Smooth muscle cell (in vitro differentiated cells): ENCODE measurements at regions not wholly inside any gene's neighbourhood (a gene's known extent, or its start where the extent isn't known, plus 50 kb on each side); places are given as distances from the start of the nearest gene placed in this dataset.

ENCODE experiments used
- DNase-seq: peaks from one replicate; lab custom pipeline; 2025; ENCODE audit not compliant: unreplicated experiment; lab: John Stamatoyannopoulos, UW
- H2AFZ ChIP-seq: fragments of 200-600 bp; sonication (generic); 2 replicates; pipeline ENCODE4 v1.6.0; 2016; ENCODE audit warnings: antibody characterized with exemption, low read depth, mild to moderate bottlenecking
- H3F3A ChIP-seq: fragments of 200-600 bp; sonication (generic); 2 replicates; pipeline ENCODE4 v1.6.0; 2017; ENCODE audit warnings: antibody characterized with exemption, low read depth
- H3K27ac ChIP-seq: fragments of 200-600 bp; sonication (generic); 2 replicates; pipeline ENCODE4 v1.5.1; 2016; ENCODE audit warnings: low read depth, mild to moderate bottlenecking
- H3K27me3 ChIP-seq: fragments of 200-600 bp; sonication (generic); 2 replicates; pipeline ENCODE4 v1.6.1; 2016; ENCODE audit warnings: low read depth, mild to moderate bottlenecking
- H3K36me3 ChIP-seq: fragments of 200-600 bp; sonication (generic); 2 replicates; pipeline ENCODE4 v1.5.1; 2016; ENCODE audit warnings: low read depth
- H3K4me1 ChIP-seq: fragments of 200-600 bp; sonication (generic); 2 replicates; pipeline ENCODE4 v1.5.1; 2016; ENCODE audit warnings: low read depth
- H3K4me2 ChIP-seq: fragments of 200-600 bp; sonication (generic); 2 replicates; pipeline ENCODE4 v1.6.0; 2016; ENCODE audit warnings: mild to moderate bottlenecking
- H3K4me3 ChIP-seq: fragments of 200-600 bp; sonication (generic); 2 replicates; pipeline ENCODE4 v1.5.1; 2016; ENCODE audit warnings: mild to moderate bottlenecking
- H3K79me2 ChIP-seq: fragments of 200-600 bp; sonication (generic); 2 replicates; pipeline ENCODE4 v1.6.0; 2016; ENCODE audit warnings: low read depth, mild to moderate bottlenecking
- H3K9ac ChIP-seq: fragments of 200-600 bp; sonication (generic); 2 replicates; pipeline ENCODE4 v1.6.0; 2016; ENCODE audit warnings: low read depth
- H3K9me3 ChIP-seq: fragments of 200-600 bp; sonication (generic); replicated peaks from 2 replicates; pipeline ENCODE4 v1.5.1; 2016; ENCODE audit warnings: low read depth
- H4K20me1 ChIP-seq: fragments of 200-600 bp; sonication (generic); 2 replicates; pipeline ENCODE4 v1.6.0; 2016; ENCODE audit warnings: low read depth
- WGBS: methylation state at CpG from one replicate; pipeline ENCODE4 v1.1.7; 2016; ENCODE audit warnings: low lambda C conversion rate; 5-methylcytosine and 5-hydroxymethylcytosine counted together
- TF ChIP-seq, protein P1 (sequence below): fragments of 200-600 bp; sonication (generic); IDR thresholded peaks from 2 replicates; pipeline ENCODE4 v1.5.1; 2017; ENCODE audit warnings: borderline replicate concordance, mild to moderate bottlenecking, antibody characterized with exemption; ENCODE audit not compliant: insufficient read depth, poor library complexity, severe bottlenecking

- Histone ChIP-seq H3K79me2 (no peaks in the 10 kb centered on the region), H3K36me3 (no peaks in the 10 kb centered on the region), H2AFZ (no peak overlapping the region), H3K4me3 (no peak overlapping the region), H3K27ac (no peak overlapping the region), H4K20me1 (no peaks in the 10 kb centered on the region), H3F3A (peaks cover 3% of the 10 kb centered on the region), H3K9ac (no peak overlapping the region), H3K9me3 (no peaks in the 10 kb centered on the region), H3K4me2 (no peak overlapping the region), H3K4me1 (peaks cover 14% of the 10 kb centered on the region), H3K27me3 (no peaks in the 10 kb centered on the region)
- no peak for DNase-seq
- TF ChIP-seq, protein P1, sequence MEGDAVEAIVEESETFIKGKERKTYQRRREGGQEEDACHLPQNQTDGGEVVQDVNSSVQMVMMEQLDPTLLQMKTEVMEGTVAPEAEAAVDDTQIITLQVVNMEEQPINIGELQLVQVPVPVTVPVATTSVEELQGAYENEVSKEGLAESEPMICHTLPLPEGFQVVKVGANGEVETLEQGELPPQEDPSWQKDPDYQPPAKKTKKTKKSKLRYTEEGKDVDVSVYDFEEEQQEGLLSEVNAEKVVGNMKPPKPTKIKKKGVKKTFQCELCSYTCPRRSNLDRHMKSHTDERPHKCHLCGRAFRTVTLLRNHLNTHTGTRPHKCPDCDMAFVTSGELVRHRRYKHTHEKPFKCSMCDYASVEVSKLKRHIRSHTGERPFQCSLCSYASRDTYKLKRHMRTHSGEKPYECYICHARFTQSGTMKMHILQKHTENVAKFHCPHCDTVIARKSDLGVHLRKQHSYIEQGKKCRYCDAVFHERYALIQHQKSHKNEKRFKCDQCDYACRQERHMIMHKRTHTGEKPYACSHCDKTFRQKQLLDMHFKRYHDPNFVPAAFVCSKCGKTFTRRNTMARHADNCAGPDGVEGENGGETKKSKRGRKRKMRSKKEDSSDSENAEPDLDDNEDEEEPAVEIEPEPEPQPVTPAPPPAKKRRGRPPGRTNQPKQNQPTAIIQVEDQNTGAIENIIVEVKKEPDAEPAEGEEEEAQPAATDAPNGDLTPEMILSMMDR, result no peak
- WGBS, result 90% methylated on average over 3 of the region's 3 CpGs
Observed at GRCh38 chr2:22478329-22478728, 906.6 kb upstream of the KLHL29 start.

DNA sequence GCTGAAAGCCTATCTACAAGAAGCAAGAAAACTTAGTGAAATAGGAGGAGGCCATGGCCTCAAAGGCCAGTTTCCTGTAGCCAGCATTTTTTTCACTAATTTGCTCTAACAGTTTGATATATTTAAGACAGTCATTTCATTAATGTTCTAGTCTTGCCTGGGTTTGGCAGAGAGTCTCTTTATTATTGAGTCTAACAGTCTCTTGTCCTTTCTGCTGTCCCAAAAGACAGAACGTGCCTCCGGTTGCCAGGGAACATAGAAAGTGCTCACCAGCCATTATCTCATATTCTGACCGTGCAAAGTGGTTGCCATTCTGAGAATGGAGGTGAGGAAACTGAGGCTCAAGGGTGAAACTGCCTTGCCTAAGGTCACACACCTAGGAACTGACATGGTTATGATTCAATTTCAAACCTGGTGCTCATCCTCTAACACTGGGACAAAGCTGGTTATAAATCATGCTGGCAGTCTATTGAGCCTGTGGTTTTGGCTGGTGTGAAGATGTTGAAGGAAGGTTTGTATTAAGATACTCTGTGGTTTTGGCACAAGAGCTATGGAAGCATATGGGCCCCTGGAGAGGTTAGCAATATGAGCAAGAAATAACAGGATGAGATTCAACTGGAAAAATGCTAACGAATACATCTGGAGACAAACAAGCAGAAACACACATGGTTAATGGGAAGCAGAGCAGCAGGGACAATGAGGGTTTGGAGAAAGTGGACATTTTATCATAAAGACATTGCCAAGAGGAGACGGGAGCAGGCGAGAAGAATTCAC, 903.3 kb upstream of the KLHL29 start:
- H2AFZ ChIP-seq, result no peak overlapping the region
- H3K4me2 ChIP-seq, result no peak overlapping the region
- no peak overlapping the region for H3K27ac ChIP-seq
- H3K79me2 ChIP-seq, result no peaks in the 10 kb centered on the region
- TF ChIP-seq, protein P1, result no peak
- H3K36me3 ChIP-seq, result no peaks in the 10 kb centered on the region
- peaks cover 3% of the 10 kb centered on the region for H3F3A ChIP-seq
- H3K4me1 ChIP-seq, result peaks cover 22% of the 10 kb centered on the region
- no peaks in the 10 kb centered on the region for H3K9me3 ChIP-seq
- H3K9ac ChIP-seq, result no peak overlapping the region
- H3K4me3 ChIP-seq, result no peak overlapping the region
- no peak for DNase-seq
- no peaks in the 10 kb centered on the region for H3K27me3 ChIP-seq
- 85% methylated on average over 6 of the region's 6 CpGs for WGBS
- H4K20me1 ChIP-seq, result no peaks in the 10 kb centered on the region

DNA sequence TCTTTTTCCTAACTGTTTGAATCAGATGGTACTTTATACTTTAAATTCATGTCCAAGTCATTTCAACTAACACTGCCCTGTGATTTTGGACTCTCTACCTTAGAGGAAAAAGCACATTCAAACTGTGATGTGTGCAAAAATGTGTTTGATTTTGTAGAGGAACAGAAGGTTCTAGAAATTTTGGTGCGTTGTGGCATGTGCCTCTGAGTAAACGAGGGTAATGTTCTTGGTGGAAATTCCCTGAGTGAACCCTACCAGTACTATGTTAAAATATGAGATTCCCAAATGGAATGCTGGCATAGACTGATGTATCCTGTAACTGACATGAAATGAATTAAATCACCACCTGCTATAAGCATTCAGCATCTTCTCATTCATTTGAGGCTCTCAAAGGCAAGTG, 901.9 kb upstream of the KLHL29 start:
- H3K4me3 ChIP-seq, result no peak overlapping the region
- H3K4me1 ChIP-seq, result peaks cover 36% of the 10 kb centered on the region
- no peak for DNase-seq
- no peak overlapping the region for H2AFZ ChIP-seq
- H3K27ac ChIP-seq, result no peak overlapping the region
- H4K20me1 ChIP-seq, result no peaks in the 10 kb centered on the region
- TF ChIP-seq, protein P1, result no peak
- H3F3A ChIP-seq, result peaks cover 3% of the 10 kb centered on the region
- no peak overlapping the region for H3K9ac ChIP-seq
- no peak overlapping the region for H3K4me2 ChIP-seq
- H3K36me3 ChIP-seq, result no peaks in the 10 kb centered on the region
- no peaks in the 10 kb centered on the region for H3K9me3 ChIP-seq
- WGBS, result 89% methylated on average over 2 of the region's 2 CpGs
- H3K27me3 ChIP-seq, result no peaks in the 10 kb centered on the region
- H3K79me2 ChIP-seq, result no peaks in the 10 kb centered on the region

- no peaks in the 10 kb centered on the region for H3K27me3 ChIP-seq
- DNase-seq, result no peak
- H3K4me1 ChIP-seq, result peaks cover 30% of the 10 kb centered on the region
Observed at GRCh38 chr2:22485486-22485885, 899.5 kb upstream of the KLHL29 start.

More at GRCh38 chr2:22485486-22485885, 899.5 kb upstream of the KLHL29 start:
- Histone ChIP-seq H3K27ac (no peak overlapping the region), H3K9me3 (no peaks in the 10 kb centered on the region), H3K4me3 (no peak overlapping the region), H3K4me2 (peak overlapping the region; percentile 28), H2AFZ (no peak overlapping the region), H3K9ac (no peak overlapping the region), H3K36me3 (no peaks in the 10 kb centered on the region), H3F3A (peaks cover 3% of the 10 kb centered on the region), H4K20me1 (no peaks in the 10 kb centered on the region), H3K79me2 (no peaks in the 10 kb centered on the region)
- 8% methylated on average over 2 of the region's 2 CpGs for WGBS
- TF ChIP-seq, protein P1, result no peak
